Mammary epithelial cell (primary cell): ENCODE measurements at regions not wholly inside any gene's neighbourhood (a gene's known extent, or its start where the extent isn't known, plus 50 kb on each side); places are given as distances from the start of the nearest gene placed in this dataset.

Source experiments
- CTCF ChIP-seq, 2 donors: IDR thresholded peaks in 1 of 2; conservative IDR thresholded peaks in 1 of 2; 2 replicates each; pipeline ENCODE4 v1.5.1; 2011 to 2012; ENCODE audit warnings: inconsistent platforms in 2 of 2, low read length in 2 of 2, mild to moderate bottlenecking in 2 of 2, control low read depth in 1 of 2, low read depth in 1 of 2; ENCODE audit not compliant: insufficient read depth in 1 of 2; ENCODE audit errors: extremely low read depth in 1 of 2
- EZH2 ChIP-seq: IDR thresholded peaks from 2 replicates; pipeline ENCODE4 v1.6.1; 2012; ENCODE audit warnings: low read length, inconsistent platforms, borderline replicate concordance

GRCh38 chr2:220930271-220931076 is 641.6 kb downstream of the EPHA4 start:
- no peak for TF ChIP-seq CTCF (conservative IDR thresholded peaks at IDR 0.05 in 1 of 2, IDR thresholded peaks at IDR 0.05 in 1 of 2; ENCODE audit: extremely low read depth in 1 of 2, insufficient read depth in 1 of 2, low read depth in 1 of 2, low read length in 2 of 2)
- no peak for TF ChIP-seq EZH2
